HepG2 (cell line): ENCODE measurements at regions not wholly inside any gene's neighbourhood (a gene's known extent, or its start where the extent isn't known, plus 50 kb on each side); places are given as distances from the start of the nearest gene placed in this dataset.

Experiments
- ATAC-seq: fragments of 200-7000 bp; cut with Tn5 transposase; 3 replicates; pipeline ENCODE4 v1.9.1; 2020; ENCODE audit warnings: mild to moderate bottlenecking, moderate library complexity
- BruUV-seq: library from RNA; stranded (reverse); fragments of 400-500 nt; replicated peaks from 2 replicates; lab custom pipeline; 2021; lab: Mats Ljungman, UMichigan
- CTCF ChIA-PET: fragments of 300-600 bp; formaldehyde crosslinking; extraction: SDS; loops from one replicate; lab custom pipeline; 2021; ENCODE audit warnings: low total read pairs, inconsistent platforms, low intra/inter-chr PET ratio; lab: Yijun Ruan, JAX
- POLR2A ChIA-PET: fragments of 350-600 bp; sonication (Branson Sonifier 250); formaldehyde crosslinking; loops from one replicate; lab custom pipeline; 2020; ENCODE audit warnings: antibody characterized with exemption, inconsistent platforms; lab: Yijun Ruan, JAX
- DNase-seq: peaks from one replicate; pipeline ENCODE4 v3.0.0-alpha.2; 2015; ENCODE audit warnings: low spot score
- FAIRE-seq: peaks from 3 replicates; lab custom pipeline; 2011; peaks lifted over from hg19 to GRCh38; lab: Jason Lieb, UNC
- H2AFZ ChIP-seq: one replicate; pipeline ENCODE4 v1.6.1; 2011; ENCODE audit warnings: low read length, inconsistent platforms
- H3K27ac ChIP-seq: fragments of 300-600 bp; 3 replicates; pipeline ENCODE4 v1.8.0; 2011; ENCODE audit warnings: mixed run types, mild to moderate bottlenecking, mixed read lengths, low read length, inconsistent platforms; ENCODE audit not compliant: insufficient read depth; ENCODE audit errors: extremely low read length
- H3K27me3 ChIP-seq, 2 experiments: fragments of 200-600 bp in 1 of 2; 2 replicates in 1 of 2; 3 replicates in 1 of 2; pipeline versions ENCODE4 v1.6.0 to v1.8.0; 2011; ENCODE audit warnings: low read length in 2 of 2, mild to moderate bottlenecking in 2 of 2, moderate library complexity in 2 of 2, inconsistent platforms in 1 of 2; ENCODE audit not compliant: insufficient read depth in 2 of 2, control insufficient read depth in 1 of 2
- H3K36me3 ChIP-seq, 2 experiments: fragments of 200-600 bp in 1 of 2; replicated peaks in 1 of 2; 2 replicates in 1 of 2; 3 replicates in 1 of 2; pipeline versions ENCODE4 v1.5.1 to v1.8.0; 2011; ENCODE audit warnings: low read length in 2 of 2, inconsistent platforms in 1 of 2; ENCODE audit not compliant: insufficient read depth in 2 of 2, control insufficient read depth in 1 of 2
- H3K4me1 ChIP-seq: 2 replicates; pipeline ENCODE4 v1.5.1; 2012; ENCODE audit warnings: low read length, inconsistent platforms; ENCODE audit not compliant: insufficient read depth
- H3K4me2 ChIP-seq: 2 replicates; pipeline ENCODE4 v1.6.0; 2011; ENCODE audit warnings: low read depth, low read length, inconsistent platforms
- H3K4me3 ChIP-seq, 3 experiments: fragments of 200-600 bp in 1 of 3; sonication (generic), shearing (Covaris generic) in 1 of 3; replicated peaks in 1 of 3; 2 replicates each; pipeline ENCODE4 v1.5.1; 2011 to 2016; ENCODE audit warnings: low read length in 3 of 3, inconsistent platforms in 2 of 3, low read depth in 2 of 3, mild to moderate bottlenecking in 2 of 3, control low read depth in 1 of 3, mixed read lengths in 1 of 3; ENCODE audit not compliant: insufficient read depth in 1 of 3
- H3K79me2 ChIP-seq: one replicate; pipeline ENCODE4 v1.6.1; 2011; ENCODE audit warnings: low read length, inconsistent platforms; ENCODE audit not compliant: insufficient read depth
- H3K9ac ChIP-seq: 2 replicates; pipeline ENCODE4 v1.6.0; 2011; ENCODE audit warnings: mild to moderate bottlenecking, low read depth, low read length, inconsistent platforms; ENCODE audit not compliant: insufficient read depth
- H3K9me3 ChIP-seq: 2 replicates; pipeline ENCODE4 v1.5.1; 2012; ENCODE audit warnings: mild to moderate bottlenecking, low read length
- H4K20me1 ChIP-seq: 2 replicates; pipeline ENCODE4 v1.6.0; 2011; ENCODE audit warnings: inconsistent platforms, mild to moderate bottlenecking, low read length, moderate library complexity; ENCODE audit not compliant: insufficient read depth
- ELF4 ChIP-seq: sonication (generic); formaldehyde crosslinking; IDR thresholded peaks from 2 replicates; pipeline ENCODE4 v1.5.0; 2020; ENCODE audit warnings: missing genetic modification reagents, mild to moderate bottlenecking, moderate library complexity, borderline replicate concordance
- HOXA7 ChIP-seq: sonication (generic); formaldehyde crosslinking; IDR thresholded peaks from 2 replicates; pipeline ENCODE4 v1.8.1; 2022; ENCODE audit warnings: mild to moderate bottlenecking, missing genetic modification reagents, moderate library complexity
- SSRP1 ChIP-seq: IDR thresholded peaks from 2 replicates; pipeline ENCODE4 v1.6.1; 2016; ENCODE audit warnings: control low read depth
- ZNF121 ChIP-seq: sonication (generic); formaldehyde crosslinking; IDR thresholded peaks from 2 replicates; pipeline ENCODE4 v1.5.0; 2020; ENCODE audit warnings: mild to moderate bottlenecking, missing genetic modification reagents
- WGBS: methylation state at CpG from one replicate; pipeline ENCODE4 v1.1.6; 2017; ENCODE audit warnings: low lambda C conversion rate; 5-methylcytosine and 5-hydroxymethylcytosine counted together
- in situ Hi-C: cut with HindIII; loops from 2 replicates; pipeline ENCODE4 v1.10.0; 2017; ENCODE audit warnings: low pct_unique_long_range_greater_than_20kb; ENCODE audit not compliant: extremely low pct_ligation_motif_present
- intact Hi-C: fragments of 100-400 bp; cut with micrococcal nuclease; formaldehyde crosslinking; loops from one replicate; pipeline ENCODE4 v1.10.0; 2022; ENCODE audit not compliant: unreplicated experiment

DNA sequence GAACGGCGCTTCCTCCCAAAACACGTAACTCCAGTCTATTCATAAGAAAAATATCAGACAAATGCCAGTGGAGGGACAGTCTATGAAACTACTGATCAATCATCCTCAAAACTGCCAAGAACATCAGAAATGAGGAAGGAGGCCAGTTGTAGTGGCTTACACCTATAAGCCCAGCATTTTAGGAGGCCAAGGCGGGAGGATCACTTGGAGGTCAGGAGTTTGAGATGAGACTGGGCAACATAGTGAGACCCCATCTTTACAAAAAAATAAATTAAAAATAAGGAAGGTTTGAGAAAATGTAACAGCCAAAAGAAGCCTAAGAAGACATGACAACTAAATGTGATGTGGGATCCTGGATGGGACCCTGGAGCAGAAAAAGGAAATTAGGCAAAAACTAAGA, 58.9 kb upstream of the MIER3 start:
- no peaks in the 10 kb centered on the region for H3K36me3 ChIP-seq
- FAIRE-seq (no peak), ATAC-seq (no peak), DNase-seq (no peak)
- 72% methylated on average over 4 of the region's 4 CpGs for WGBS
- H4K20me1 ChIP-seq: no peaks in the 10 kb centered on the region
- POLR2A ChIA-PET: no interaction called here
- no TSS peak for BruUV-seq
- H3K9me3 ChIP-seq: no peaks in the 10 kb centered on the region
- H3K4me2 ChIP-seq: no peak overlapping the region
- no peaks in the 10 kb centered on the region for H3K4me1 ChIP-seq
- in situ Hi-C loops: no loop called here
- no peak overlapping the region for H3K9ac ChIP-seq
- H3K79me2 ChIP-seq: no peaks in the 10 kb centered on the region
- CTCF ChIA-PET: no interaction called here
- no peaks in the 10 kb centered on the region for H3K27me3 ChIP-seq
- no peak overlapping the region for H3K4me3 ChIP-seq
- intact Hi-C loops: no loop called here
- no peak overlapping the region for H3K27ac ChIP-seq
- H2AFZ ChIP-seq: no peak overlapping the region
- TF ChIP-seq ZNF121 (CRISPR knock-in tag): 0 out of 2 replicates have a peak, but pooled peaks have one; percentile 15
- TF ChIP-seq HOXA7 (CRISPR knock-in tag): no peak

DNA sequence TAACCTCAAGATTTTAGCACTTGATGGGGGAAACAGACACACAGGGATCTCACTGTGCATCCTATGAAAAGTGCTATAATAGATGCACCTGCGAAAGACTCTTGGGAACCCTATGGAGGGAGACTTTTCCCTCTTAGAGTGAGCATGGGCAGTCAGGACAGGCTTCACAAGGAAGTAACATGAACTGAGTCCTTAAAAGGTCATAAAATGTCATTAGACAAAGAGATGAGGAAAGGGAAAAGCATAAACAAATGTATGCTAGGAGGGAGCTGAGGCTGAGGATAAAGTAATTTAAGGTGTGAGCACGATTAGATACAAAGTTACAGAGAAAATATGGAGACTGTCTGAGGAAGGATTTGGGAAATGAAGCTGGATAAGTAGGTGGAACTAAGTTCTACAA, 60.6 kb upstream of the MIER3 start:
- POLR2A ChIA-PET: no interaction called here

More for the DNA sequence above, 60.6 kb upstream of the MIER3 start:
- BruUV-seq: no TSS peak
- in situ Hi-C loops: no loop called here
- intact Hi-C loops: no loop called here
- H3K4me2 ChIP-seq: no peak overlapping the region
- no peak overlapping the region for H2AFZ ChIP-seq
- FAIRE-seq (no peak), ATAC-seq (no peak), DNase-seq (no peak)
- WGBS: 16% methylated on average over 2 of the region's 2 CpGs
- H3K9me3 ChIP-seq: no peaks in the 10 kb centered on the region
- H3K36me3 ChIP-seq: no peaks in the 10 kb centered on the region
- CTCF ChIA-PET: no interaction called here
- H4K20me1 ChIP-seq: no peaks in the 10 kb centered on the region
- H3K4me3 ChIP-seq: no peak overlapping the region
- H3K4me1 ChIP-seq: no peaks in the 10 kb centered on the region
- H3K79me2 ChIP-seq: no peaks in the 10 kb centered on the region
- H3K27ac ChIP-seq: no peak overlapping the region
- TF ChIP-seq ELF4 (CRISPR knock-in tag) (no peak), SSRP1 (CRISPR knock-in tag) (no peak)
- no peaks in the 10 kb centered on the region for H3K27me3 ChIP-seq
- no peak overlapping the region for H3K9ac ChIP-seq
